GM18517 (cell line): ENCODE measurements at regions not wholly inside any gene's neighbourhood (a gene's known extent, or its start where the extent isn't known, plus 50 kb on each side); places are given as distances from the start of the nearest gene placed in this dataset.
"Not testable (repeated sequence)": the region's sequence is repeated elsewhere in the genome, so short reads cannot be mapped to it uniquely, and the experiment has no call there.

ENCODE experiments used
- ATAC-seq: cut with Tn5 transposase; IDR thresholded peaks from one replicate; pipeline ENCODE4 v1.9.1; 2021; ENCODE audit warnings: mild to moderate bottlenecking, moderate library complexity; ENCODE audit not compliant: unreplicated experiment

DNA sequence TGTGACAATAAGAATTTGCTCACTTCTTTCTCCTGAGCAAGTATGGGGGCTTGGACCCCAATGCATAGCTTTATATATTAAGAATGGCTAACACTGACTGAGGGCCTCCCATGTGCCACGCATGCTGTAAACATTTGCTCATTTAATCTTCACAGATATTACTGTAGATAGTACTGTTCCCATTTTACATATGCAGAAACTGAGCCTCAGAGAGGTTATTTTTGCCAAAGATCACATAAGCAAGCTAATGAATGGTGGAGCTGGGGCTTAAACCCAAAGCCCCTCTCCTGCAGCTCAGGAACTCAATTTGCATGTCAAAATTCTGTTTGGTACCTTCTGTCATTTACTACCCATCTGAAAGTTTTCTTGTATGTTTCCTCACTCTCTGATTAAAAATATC, 163.5 kb upstream of the NFIA start:
- no peak for ATAC-seq

DNA sequence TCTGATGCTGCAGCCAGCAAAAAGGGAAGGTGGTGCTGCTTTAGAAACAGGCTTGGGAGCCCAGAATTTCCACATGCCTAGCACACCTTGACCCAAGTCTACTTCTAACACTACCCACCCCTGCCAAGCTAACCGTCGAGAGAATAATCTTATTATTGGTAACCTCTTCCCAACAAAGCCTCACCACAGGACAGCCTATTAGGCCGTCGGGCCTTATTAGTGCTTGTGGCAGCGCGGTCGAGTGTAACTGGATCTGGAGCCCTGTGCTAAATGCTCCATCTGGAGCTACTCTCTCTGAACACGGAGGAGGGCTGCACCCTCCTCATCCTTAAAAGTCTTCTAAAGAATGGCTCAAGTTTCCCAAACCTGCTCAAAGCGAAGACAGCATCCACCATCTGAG, 165.5 kb upstream of the NFIA start:
- no peak for ATAC-seq

DNA sequence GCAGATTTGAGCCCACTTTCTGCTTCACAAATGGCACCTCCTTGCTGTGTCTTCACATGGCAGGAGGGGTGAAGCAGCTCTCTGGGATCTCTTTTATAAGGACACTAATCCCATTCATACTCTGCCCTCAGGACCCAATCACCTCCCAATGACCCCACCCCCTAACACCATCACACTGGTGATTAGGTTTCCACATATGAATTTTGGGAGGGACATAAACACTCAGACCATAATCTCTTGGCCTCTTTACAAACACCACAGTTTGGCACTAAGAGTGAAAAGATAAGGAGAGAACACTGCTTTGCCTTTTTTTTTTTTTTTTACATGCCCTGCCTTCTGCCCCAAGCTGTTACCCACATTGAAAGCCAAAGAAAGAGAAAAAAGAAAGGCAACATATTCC, 166.2 kb upstream of the NFIA start:
- no peak for ATAC-seq

DNA sequence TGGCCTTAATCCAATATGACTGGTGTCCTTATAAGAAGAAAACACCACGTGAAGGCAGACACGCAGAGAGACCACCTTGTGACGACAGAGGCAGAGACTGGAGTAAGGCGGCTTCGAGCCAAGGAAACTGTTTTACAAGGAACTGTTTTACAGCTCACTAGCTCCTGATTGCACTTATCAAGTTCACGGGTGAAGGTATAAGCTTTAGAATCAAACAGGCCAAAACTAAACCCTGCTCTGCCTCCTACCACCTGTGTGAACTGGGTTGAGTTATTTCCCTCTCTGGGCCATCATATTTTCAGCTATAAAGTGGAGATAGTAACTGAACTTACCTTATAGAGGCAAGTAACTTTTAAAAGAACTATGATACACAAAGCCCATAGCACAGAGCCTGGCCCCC, 166.9 kb upstream of the NFIA start:
- ATAC-seq: no peak

DNA sequence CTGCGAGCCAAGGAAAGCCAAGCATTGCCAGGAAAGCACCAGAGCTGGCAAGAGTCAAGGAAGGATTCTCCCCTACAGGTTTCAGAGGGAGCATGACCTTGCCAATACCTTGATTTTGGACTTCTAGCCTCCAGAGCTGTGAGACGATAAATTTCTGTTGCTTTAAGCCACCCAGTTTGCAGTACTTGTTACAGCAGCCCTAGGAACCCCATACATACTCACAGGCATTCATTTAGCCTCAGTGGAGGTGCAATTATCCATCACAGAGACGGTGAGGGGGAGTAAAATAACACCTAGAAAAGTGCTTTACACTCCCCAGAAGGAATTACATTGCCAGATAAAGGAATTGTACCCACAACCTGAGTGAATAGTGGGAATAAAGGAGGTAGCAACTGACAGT, 167.4 kb upstream of the NFIA start:
- ATAC-seq: no peak

DNA sequence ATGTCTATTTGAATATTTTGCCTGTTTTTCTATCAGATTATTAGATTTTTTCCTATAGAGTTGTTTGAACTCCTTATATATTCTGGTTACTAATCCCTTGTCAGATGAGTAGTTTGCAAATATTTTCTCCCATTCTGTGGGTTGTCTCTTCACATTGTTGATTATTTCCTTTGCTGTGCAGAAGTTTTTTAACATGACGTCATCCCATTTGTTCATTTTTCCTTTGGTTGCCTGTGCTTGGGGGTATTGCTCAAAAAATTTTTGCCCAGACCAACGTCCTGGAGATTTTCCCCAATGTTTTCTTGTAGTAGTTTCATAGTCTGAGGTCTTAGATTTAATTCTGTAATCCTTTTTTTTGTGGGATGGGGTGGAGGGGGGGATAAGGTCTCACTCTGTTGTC, 168.7 kb upstream of the NFIA start:
- ATAC-seq: not testable (repeated sequence)

DNA sequence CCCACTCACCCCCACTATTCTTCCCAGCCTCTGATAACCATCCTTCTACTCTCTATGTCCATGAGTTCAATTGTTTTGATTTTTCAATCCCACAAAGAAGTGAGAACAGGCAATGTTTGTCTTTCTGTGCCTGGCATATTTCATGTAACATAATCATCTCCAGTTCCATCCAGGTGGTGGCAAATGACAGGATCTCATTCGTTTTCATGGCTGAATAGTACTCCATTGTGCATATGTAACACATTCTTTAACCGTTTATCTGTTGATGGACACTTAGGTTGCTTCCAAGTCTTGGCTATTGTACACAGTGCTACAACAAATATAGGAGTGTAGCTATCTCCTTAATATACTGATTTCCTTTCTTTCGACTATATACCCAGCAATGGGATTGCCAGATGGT, 169.3 kb upstream of the NFIA start:
- ATAC-seq: no peak

DNA sequence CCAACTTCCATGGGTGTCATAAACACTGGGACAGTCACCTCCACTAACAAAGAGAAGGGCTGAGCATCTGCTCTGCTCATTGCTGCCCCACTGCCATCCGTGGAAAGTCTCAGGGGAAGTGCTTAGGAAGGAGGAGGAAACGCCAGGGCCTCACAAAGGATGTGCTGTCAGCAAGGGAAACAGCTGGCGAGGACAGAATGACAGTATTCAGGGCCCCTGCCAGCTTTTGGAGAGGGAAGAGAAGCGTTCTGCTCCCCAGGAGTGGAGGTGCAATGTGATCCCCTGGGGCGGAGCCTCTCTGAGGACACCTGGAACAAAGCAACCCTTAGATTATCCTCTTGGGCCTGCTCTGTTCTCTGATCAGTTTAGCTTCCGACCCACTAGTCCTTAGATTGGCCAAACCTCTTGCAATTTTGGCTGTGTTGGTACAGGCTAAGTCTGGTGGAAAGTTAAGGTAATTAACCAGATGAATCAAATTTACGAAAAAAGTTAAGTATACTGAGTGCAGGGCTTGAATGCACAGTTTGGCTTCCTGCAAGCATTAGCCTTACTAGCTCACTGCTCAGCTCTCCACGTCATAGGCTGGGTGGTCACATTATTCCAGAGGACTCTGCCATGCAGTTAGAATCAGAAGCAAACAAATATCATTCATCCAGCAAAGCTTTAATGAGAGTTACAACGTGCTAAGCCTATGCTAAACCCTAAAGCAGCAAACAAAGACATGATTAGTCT, 170.2 kb upstream of the NFIA start:
- ATAC-seq: no peak

DNA sequence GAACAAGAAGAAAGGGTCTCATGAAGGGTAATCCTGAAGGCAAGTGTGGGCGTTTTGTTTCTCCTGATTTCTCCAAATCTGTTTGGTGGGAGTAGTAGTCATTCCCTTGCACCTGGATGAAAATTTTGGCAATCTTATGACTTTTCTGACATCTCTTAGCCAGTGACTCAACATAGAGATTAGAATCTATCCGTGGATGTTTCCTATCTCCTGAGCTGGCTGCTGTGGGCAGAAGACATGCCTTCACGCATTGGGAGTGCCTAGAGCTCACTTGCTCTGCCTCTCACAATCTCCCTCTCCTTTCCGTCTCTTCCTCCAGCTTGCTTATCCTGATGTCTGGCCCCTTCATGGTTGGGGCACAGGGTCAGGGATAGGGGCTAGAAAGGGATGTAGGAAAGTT, 174.2 kb upstream of the NFIA start:
- ATAC-seq: no peak

DNA sequence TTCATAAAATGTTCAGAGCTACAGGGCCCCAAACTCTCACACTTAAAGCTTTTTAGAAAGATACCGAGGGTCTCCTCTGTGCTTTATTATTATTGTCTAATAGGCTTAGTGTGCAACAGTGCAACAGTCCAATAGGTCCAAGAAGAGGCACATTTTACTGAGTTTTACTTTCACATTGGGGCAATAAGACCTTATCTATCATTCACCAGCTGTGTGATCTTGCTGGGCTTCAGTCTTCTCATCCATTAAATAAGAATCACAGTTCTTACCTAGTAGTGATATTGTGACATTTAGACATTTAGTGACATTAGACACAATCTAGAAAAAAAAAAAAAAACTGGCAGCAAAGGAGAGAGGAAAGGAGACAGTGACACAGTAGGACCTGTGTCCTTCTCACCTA, 175.8 kb upstream of the NFIA start:
- no peak for ATAC-seq

DNA sequence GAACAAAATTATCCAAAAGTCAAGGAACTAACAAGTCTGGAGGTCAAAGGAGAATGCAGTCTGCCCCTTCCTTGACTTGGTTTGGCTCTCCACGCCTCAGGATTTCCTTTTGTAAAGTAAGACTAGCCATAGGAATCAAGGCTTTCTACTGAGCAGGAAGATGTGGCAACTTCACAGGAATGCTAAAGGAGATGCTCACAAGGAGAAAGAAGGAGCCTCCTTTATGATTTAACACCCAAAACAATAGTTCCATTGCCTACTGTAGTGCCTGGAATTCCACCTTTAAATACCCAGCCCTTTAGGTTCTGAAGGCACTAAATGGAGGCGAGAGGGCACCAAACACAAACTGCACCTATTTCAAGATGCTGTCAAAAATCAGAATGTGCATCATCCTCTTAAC, 176.3 kb upstream of the NFIA start:
- no peak for ATAC-seq

DNA sequence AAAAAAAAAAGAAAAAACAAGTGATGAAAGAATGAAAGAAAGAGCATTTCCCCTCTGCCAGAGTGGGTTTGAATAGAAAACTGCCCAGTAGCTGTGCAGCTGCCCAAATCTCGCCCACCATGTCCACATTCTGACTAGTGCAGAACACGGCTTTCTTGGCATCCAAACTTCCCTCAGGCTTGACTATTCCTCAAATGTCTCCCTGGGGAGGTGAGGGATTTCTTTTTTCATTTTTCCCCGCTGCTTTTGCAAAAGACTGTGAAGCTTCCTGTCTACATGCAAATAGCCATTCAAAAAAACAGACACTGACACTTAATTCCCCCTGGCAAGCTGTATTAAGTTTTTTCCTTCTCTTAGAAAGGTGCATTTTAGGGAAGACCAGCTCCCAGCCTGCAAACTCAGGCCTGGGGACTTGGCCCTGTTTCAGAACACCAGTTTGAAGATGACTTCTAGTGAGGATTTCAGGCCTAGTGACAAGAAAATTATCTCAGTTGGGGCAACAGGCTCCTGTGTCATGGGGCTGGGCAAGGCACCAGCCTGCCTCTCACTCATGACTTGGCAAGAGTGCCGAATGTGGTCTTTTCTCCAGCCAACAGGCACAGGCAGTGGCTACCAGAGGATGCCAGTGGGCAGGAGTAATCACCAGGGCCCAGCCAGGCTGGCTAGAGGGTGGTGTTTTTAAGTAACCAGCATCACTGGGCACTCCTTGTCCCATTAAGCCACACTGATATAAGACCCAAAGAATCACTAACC, 178.1 kb upstream of the NFIA start:
- ATAC-seq: no peak

DNA sequence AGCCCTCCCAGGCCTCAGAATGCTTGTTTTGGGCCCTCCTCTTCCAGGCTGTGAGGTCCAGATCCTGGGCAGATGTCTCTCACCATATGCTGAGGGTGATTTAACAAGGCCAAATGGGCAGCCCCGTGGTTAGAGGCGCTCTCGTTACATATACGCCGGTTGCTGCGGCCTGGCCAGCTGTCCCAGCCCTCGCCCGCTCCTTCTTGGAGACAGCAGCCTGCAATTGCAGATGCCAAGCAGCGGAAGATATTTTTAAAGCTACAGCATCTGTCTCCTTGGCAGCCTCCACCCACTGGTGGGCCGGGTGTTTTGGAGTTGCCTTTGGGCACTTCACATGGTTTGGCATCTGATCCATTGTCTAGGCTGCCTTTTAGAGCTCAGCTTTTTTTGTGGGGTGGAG, 178.8 kb upstream of the NFIA start:
- ATAC-seq: no peak

DNA sequence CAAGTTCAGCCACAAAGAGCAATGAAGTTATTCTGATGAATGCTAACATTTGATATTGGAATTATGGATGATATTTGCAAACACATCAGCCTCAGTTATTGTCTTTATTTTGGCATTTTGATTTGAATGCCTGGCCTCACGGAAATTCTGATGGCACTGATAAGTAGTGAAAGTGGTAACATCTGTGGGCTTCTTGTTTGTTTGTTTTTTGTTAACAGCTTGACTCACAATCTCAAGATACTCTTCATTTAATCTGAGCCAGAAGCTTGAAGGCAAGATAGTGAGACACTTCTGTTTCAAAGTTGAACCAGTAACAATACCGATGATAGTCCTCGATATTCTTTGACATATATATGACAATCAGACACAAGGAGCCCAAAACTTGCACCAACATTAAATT, 182.9 kb upstream of the NFIA start:
- ATAC-seq: no peak

DNA sequence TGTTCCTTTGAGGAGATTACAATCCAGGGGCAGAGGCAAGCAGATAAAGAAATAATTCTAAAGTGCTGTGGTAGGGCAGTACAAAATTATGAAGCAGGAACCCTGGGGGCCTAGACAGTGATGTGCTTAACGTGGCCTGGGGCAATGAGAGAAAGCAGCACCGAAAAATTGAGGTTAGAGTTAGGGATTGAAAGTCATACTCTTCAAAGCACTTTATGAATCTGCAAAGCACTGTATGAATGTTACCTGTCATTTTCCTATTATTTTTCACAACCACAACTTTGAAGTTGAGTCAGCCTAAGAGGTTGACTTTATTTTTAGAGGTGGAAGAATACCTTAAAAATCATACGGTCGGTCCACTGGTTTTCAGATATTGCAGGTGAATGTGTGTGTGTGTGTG, 183.4 kb upstream of the NFIA start:
- no peak for ATAC-seq

DNA sequence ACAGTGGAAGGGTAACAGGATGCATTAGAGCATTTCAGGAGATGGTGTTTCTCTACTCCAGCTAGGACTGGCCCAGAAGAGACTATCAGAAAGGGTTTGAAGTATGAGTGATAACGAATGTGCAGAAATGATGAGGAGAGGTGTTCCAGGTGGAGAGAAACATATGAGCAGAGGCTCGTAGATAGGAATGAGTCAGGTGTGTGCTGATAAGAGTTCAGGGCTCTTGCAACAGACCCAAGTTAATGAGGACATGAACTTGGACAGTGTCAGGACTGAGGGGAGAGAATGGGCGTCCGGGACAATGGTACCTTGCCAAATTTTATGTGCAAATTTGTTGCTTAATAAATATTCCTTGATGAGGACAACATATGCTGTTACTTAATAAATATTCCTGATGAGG, 183.9 kb upstream of the NFIA start:
- no peak for ATAC-seq

DNA sequence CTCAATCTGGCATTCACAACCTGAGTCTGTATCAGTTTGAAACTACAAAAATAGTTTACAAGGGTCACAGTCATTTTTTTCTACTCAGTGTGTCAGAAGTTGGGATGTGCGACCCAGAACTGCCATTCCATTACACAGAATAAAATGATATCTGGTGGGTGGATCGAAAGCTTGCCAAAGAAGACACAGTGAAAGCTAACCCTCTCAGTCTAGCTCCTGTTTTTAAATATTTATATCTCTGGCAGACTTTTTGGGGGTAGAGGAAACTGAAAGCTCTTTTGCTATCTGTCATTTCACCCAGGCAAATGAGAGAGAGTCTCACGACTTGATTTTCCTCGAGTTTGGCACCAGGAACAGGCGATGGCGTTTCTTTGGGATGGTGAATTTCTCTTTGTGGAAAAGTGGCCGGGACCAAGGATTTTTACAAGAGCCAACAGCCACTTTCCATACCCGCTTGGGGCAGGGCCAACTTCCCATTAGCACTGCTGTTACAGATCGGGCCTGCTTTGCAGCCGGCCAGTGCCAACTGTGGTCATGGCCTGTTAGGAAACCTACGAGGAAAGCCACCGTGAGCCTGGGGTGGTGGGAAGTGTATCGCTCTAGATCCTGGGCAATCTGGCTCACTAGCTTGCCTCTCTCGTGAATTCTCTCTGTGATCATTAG, 185.5 kb upstream of the NFIA start:
- ATAC-seq: no peak

DNA sequence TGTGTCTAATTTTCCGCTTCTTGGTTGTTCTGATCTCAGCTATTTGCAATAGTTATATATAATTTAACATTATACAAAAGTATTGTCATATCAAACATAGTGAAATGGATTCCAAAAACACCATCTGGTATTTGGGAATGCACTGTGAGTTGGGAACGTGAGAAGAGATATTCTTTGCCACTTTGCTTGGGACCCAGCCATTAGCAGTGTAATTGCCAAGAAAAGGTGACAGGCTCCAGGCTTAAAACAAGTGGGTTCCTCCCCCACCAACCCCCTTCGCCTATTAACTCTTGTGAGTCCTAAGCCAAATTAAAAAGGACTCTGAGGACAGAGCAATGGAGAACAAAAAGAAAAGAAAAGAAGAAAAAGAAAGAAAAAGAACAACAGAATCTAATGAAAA, 186.7 kb upstream of the NFIA start:
- ATAC-seq: no peak

DNA sequence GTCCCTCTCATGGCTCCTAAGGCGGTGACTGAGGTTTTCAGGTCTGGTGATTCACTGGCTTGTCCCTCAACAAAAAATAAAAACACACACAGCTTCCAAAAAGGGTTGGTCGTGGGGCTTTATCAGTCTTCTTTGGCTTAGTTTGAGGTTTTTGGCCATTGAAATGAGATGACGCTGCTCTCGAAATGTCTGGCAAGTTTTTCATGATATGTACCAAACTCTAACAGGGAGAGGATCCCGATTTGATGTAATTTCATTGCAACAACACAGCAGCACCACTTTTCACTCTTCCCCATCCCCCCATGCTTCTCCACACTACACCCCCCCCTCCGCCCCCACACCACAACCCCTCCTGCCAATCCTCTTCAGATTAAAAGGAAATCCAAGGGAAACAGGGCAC, 187.1 kb upstream of the NFIA start:
- ATAC-seq: no peak

DNA sequence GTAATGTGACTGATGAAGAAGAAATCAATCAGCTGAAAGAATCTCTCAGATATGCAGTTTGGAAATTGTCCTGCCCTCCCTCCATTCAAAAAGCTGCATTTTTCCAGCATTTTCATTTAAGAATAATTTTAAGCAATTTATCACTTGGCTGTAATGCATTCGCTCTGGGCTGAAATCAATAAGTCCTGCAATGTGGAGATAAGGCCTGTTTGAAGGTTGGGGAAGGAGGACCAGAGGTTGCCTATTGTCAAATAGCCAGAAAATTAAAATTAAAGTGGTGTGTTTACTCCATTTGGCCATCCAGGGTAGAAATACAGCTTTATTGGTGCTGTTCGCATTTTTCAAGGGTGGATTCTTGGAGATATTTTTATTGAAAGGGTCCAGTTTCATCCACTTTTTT, 187.6 kb upstream of the NFIA start:
- no peak for ATAC-seq

DNA sequence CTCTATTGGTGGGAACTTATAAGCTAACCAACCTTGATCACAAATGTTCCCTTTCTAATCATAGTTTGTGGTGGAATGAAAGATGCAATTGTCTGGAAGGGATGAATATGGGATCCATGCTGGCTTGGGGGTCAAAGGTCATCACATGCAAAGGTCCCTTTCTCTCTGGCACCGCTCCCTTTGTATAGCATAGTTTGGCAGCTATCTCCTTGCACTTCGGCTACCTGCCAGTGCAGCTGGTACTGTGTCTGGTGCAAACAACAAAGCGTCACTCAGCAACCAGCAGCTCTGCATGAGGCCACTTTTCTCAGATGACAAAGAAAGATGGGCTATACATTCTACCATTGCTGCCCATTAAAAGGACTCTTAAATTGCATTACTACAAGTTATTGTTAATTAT, 188.2 kb upstream of the NFIA start:
- no peak for ATAC-seq
